ENCODE measurements at regions not wholly inside any gene's neighbourhood (a gene's known extent, or its start where the extent isn't known, plus 50 kb on each side); places are given as distances from the start of the nearest gene placed in this dataset.

DNA sequence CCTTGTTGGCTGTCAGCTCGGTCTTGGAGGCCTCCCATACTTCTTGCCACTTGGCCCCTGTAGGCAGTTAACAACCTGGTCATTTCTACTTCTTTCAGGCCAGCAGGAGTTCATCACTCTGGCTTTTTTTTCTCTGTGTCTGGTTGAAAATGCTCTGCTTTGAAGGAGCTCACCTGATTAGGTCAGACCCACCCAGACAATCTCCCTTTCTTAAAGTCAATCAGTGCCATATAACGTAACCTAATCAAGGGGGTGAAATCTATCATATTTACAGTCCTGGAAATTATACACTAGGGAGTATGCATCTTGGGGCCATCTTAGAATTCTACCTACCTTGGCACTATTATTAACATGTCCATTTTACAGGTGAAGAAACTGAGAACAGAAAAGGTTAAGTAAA lies 155.4 kb downstream of the SREK1 start:
- ChIA-PET POLR2A (no interaction called here), CTCF (interaction anchor here (1.4 to 2.5 kb wide), 2 partner anchors 7 to 9 kb away, joined by 3 to 13 read pairs; no protein-coding TSS in a partner anchor)
- no peaks in the 10 kb centered on the region; the same call in 1 of the 2 replicates for H3K9me3 ChIP-seq (ENCODE audit: control insufficient read depth, insufficient read depth, low read length)
- H3K27me3 ChIP-seq (ENCODE audit: control insufficient read depth, insufficient read depth, low read length) = peaks cover 2% of the 10 kb centered on the region
- no peak overlapping the region for H3K27ac ChIP-seq (ENCODE audit: low read depth, low read length)
- TF ChIP-seq, protein P1, sequence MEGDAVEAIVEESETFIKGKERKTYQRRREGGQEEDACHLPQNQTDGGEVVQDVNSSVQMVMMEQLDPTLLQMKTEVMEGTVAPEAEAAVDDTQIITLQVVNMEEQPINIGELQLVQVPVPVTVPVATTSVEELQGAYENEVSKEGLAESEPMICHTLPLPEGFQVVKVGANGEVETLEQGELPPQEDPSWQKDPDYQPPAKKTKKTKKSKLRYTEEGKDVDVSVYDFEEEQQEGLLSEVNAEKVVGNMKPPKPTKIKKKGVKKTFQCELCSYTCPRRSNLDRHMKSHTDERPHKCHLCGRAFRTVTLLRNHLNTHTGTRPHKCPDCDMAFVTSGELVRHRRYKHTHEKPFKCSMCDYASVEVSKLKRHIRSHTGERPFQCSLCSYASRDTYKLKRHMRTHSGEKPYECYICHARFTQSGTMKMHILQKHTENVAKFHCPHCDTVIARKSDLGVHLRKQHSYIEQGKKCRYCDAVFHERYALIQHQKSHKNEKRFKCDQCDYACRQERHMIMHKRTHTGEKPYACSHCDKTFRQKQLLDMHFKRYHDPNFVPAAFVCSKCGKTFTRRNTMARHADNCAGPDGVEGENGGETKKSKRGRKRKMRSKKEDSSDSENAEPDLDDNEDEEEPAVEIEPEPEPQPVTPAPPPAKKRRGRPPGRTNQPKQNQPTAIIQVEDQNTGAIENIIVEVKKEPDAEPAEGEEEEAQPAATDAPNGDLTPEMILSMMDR (IDR thresholded peaks at IDR 0.05; ENCODE audit: low read depth, low read length) = no peak
- H3K4me3 ChIP-seq (ENCODE audit: low read depth, low read length) = no peak overlapping the region
- no peak for DNase-seq (ENCODE audit: low read depth, low spot score)

DNA sequence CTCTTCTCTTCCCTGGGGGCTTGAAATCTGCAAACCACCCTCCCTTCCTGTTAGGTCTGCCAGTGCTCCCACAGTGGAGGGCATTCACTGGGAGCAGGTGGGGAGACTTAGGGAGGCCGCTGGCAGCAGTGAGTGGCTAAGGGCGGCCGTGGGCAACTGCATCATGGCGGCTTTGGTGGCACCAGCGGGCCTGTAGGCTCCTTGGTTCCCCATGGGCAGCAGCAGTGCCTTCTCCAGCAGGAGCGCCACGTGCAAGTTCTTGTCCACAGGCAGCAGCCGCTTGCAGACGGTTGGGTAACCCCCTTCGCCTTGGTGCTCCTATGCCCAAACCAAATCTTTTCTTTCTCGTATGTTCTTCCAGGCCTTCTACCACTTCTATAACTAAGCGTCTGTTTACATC lies 158.2 kb downstream of the SREK1 start:
- Histone ChIP-seq H3K4me3 (ENCODE audit: low read depth, low read length) (no peak overlapping the region), H3K27me3 (ENCODE audit: control insufficient read depth, insufficient read depth, low read length) (peaks cover 2% of the 10 kb centered on the region), H3K27ac (ENCODE audit: low read depth, low read length) (no peak overlapping the region), H3K9me3 (ENCODE audit: control insufficient read depth, insufficient read depth, low read length) (no peaks in the 10 kb centered on the region; the same call in 1 of the 2 replicates)
- ChIA-PET POLR2A (no interaction called here), CTCF (no interaction called here)
- TF ChIP-seq, protein P1 (IDR thresholded peaks at IDR 0.05; ENCODE audit: low read depth, low read length) = no peak
- no peak for DNase-seq (ENCODE audit: low read depth, low spot score)

GRCh38 chr5:66306105-66306843 lies 162.2 kb downstream of the SREK1 start:
- Histone ChIP-seq H3K4me3 (ENCODE audit: low read depth, low read length) (no peak overlapping the region), H3K27ac (ENCODE audit: low read depth, low read length) (no peak overlapping the region), H3K27me3 (ENCODE audit: control insufficient read depth, insufficient read depth, low read length) (peaks cover 2% of the 10 kb centered on the region), H3K9me3 (ENCODE audit: control insufficient read depth, insufficient read depth, low read length) (no peaks in the 10 kb centered on the region; the same call in 1 of the 2 replicates)
- ChIA-PET POLR2A (no interaction called here), CTCF (interaction anchor here (0.6 to 4.5 kb wide), 91 partner anchors 8 to 1696 kb away, joined by 3 to 71 read pairs (median 3); no protein-coding TSS in a partner anchor)
- TF ChIP-seq, protein P1 (IDR thresholded peaks at IDR 0.05; ENCODE audit: low read depth, low read length) = peak; percentile 92
- DNase-seq (ENCODE audit: low read depth, low spot score) = peak; percentile 38

GRCh38 chr5:66306844-66307315 lies 162.8 kb downstream of the SREK1 start:
- POLR2A ChIA-PET = no interaction called here
- TF ChIP-seq, protein P1 (IDR thresholded peaks at IDR 0.05; ENCODE audit: low read depth, low read length) = no peak
- Histone ChIP-seq H3K9me3 (ENCODE audit: control insufficient read depth, insufficient read depth, low read length) (no peaks in the 10 kb centered on the region; the same call in 1 of the 2 replicates), H3K4me3 (ENCODE audit: low read depth, low read length) (no peak overlapping the region), H3K27me3 (ENCODE audit: control insufficient read depth, insufficient read depth, low read length) (peaks cover 2% of the 10 kb centered on the region), H3K27ac (ENCODE audit: low read depth, low read length) (no peak overlapping the region)
- DNase-seq (ENCODE audit: low read depth, low spot score) = no peak
- CTCF ChIA-PET = interaction anchor here (0.6 to 4.5 kb wide), 74 partner anchors 8 to 1697 kb away, joined by 3 to 71 read pairs (median 4); no protein-coding TSS in a partner anchor

- CTCF ChIA-PET = interaction anchor here (0.6 to 4.5 kb wide), 35 partner anchors 9 to 907 kb away, joined by 3 to 71 read pairs (median 4); no protein-coding TSS in a partner anchor
- H3K27me3 ChIP-seq (ENCODE audit: control insufficient read depth, insufficient read depth, low read length) = no peaks in the 10 kb centered on the region
- no peaks in the 10 kb centered on the region for H3K9me3 ChIP-seq (ENCODE audit: control insufficient read depth, insufficient read depth, low read length)
- POLR2A ChIA-PET = no interaction called here
- DNase-seq (ENCODE audit: low read depth, low spot score) = peak; percentile 20
- no peak overlapping the region for H3K27ac ChIP-seq (ENCODE audit: low read depth, low read length)
- TF ChIP-seq, protein P1 (IDR thresholded peaks at IDR 0.05; ENCODE audit: low read depth, low read length) = peak; percentile 90
- no peak overlapping the region for H3K4me3 ChIP-seq (ENCODE audit: low read depth, low read length)
These were observed 163.6 kb downstream of the SREK1 start for GRCh38 chr5:66307647-66308241.

Data from AG04450 (cell line).